Body of pancreas (tissue), 4 donors: ENCODE measurements at regions not wholly inside any gene's neighbourhood (a gene's known extent, or its start where the extent isn't known, plus 50 kb on each side); places are given as distances from the start of the nearest gene placed in this dataset.
"Not testable (repeated sequence)": the region's sequence is repeated elsewhere in the genome, so short reads cannot be mapped to it uniquely, and the experiment has no call there.

Experiments used
- ATAC-seq: fragments of 150-250 bp; one replicate; pipeline ENCODE4 v1.9.1; 2016
- DNase-seq, 4 donors: peaks; one replicate each; pipeline ENCODE4 v3.0.0-alpha.2; 2019
- H3K27ac ChIP-seq, 4 donors: fragments of 200-600 bp; sonication (generic); 1 replicate in 3 of 4; 2 replicates in 1 of 4; pipeline versions ENCODE4 v1.5.1 to v1.6.1; 2016 to 2019; ENCODE audit warnings: mild to moderate bottlenecking in 1 of 4, mixed read lengths in 1 of 4, moderate library complexity in 1 of 4
- H3K27me3 ChIP-seq, 2 donors: fragments of 200-600 bp; sonication (generic); one replicate each; pipeline ENCODE4 v1.6.0; 2016; ENCODE audit warnings: mild to moderate bottlenecking in 1 of 2
- H3K36me3 ChIP-seq, 2 donors: fragments of 200-600 bp; sonication (generic); replicated peaks in 1 of 2; 2 replicates each; pipeline ENCODE4 v1.5.1; 2016; ENCODE audit warnings: low read depth in 2 of 2; ENCODE audit not compliant: insufficient read depth in 1 of 2
- H3K4me1 ChIP-seq: fragments of 200-600 bp; sonication (generic); one replicate; pipeline ENCODE4 v1.6.0; 2016
- H3K4me3 ChIP-seq, 2 donors: fragments of 200-600 bp; sonication (generic); 1 replicate in 1 of 2; 2 replicates in 1 of 2; pipeline ENCODE4 v1.5.1; 2016 to 2019
- H3K9me3 ChIP-seq, 3 donors: fragments of 200-600 bp; sonication (generic); 1 replicate in 2 of 3; 2 replicates in 1 of 3; pipeline ENCODE4 v1.5.1; 2016
- POLR2A ChIP-seq, 3 donors: fragments of 450-650 bp; IDR thresholded peaks; one replicate each; pipeline ENCODE4 v1.6.1; 2016; ENCODE audit warnings: antibody characterized with exemption in 3 of 3, mild to moderate bottlenecking in 2 of 3
- WGBS, 2 donors: methylation state at CpG; one replicate each; pipeline ENCODE4 v1.1.5; 2017; 5-methylcytosine and 5-hydroxymethylcytosine counted together
- intact Hi-C: fragments of 100-400 bp; cut with DNase I; formaldehyde crosslinking; loops from one replicate; pipeline ENCODE4 v1.15.1; 2023
- TF ChIP-seq, protein P1 (sequence below), 7 experiments: fragments of 450-650 bp in 4 of 7; fragments of 200-600 bp in 3 of 7; sonication (generic) in 3 of 7; IDR thresholded peaks; one replicate each; pipeline ENCODE4 v1.5.1; 2016 to 2019; ENCODE audit warnings: antibody characterized with exemption in 7 of 7

DNA sequence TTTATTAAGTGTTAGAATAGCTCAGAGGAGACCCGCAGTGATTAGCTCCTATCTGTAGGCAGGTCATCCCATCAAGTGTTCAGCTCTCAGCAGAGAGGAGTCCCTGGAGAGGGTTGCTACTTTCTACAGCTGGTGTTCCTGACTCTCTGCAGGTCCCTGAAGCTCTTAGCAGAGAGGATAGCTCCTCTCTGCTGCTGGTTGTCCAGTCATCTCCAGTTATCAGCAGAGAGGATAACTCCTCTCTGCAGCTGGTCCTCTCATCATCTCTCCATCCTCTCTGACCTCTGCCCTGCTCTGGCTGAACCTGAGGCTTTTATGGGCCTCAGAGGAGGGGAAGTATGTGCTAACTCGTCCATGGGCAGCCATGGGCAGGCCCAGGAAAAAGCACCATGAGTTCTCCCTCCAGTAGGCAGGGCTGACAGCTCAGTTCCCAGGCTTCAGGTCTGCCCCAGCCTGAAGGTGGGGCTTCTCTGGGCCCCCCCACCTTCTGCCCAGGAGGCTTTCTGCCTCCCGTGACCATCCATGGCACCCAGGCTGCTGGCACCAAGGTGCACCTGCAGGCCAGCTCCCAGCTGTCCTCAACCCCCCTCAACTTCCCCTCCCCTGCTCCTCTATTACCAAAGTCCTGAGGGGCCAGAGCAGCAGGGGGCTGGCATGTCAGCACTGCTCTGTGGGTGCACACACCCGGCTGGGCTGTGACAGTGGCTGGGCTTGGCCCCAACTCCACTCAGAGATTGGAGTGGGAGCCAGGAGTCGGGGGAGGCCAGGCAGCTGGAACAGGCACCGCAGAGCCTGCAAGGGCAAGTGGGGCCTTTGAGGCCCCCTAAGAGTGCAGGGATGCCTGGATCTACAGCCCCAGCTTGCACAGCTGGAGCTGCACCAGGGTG, 98.9 kb upstream of the FRMD4B start:
- DNase-seq (no peak), ATAC-seq (no peak)
- Histone ChIP-seq H3K27ac (no peak overlapping the region), H3K4me1 (peaks cover 3% of the 10 kb centered on the region), H3K36me3 (no peaks in the 10 kb centered on the region), H3K4me3 (no peak overlapping the region), H3K9me3 (no peaks in the 10 kb centered on the region), H3K27me3 (no peaks in the 10 kb centered on the region)
- TF ChIP-seq, protein P1, sequence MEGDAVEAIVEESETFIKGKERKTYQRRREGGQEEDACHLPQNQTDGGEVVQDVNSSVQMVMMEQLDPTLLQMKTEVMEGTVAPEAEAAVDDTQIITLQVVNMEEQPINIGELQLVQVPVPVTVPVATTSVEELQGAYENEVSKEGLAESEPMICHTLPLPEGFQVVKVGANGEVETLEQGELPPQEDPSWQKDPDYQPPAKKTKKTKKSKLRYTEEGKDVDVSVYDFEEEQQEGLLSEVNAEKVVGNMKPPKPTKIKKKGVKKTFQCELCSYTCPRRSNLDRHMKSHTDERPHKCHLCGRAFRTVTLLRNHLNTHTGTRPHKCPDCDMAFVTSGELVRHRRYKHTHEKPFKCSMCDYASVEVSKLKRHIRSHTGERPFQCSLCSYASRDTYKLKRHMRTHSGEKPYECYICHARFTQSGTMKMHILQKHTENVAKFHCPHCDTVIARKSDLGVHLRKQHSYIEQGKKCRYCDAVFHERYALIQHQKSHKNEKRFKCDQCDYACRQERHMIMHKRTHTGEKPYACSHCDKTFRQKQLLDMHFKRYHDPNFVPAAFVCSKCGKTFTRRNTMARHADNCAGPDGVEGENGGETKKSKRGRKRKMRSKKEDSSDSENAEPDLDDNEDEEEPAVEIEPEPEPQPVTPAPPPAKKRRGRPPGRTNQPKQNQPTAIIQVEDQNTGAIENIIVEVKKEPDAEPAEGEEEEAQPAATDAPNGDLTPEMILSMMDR (IDR thresholded peaks at IDR 0.05), result no peak
- intact Hi-C loops, result no loop called here
- 47 to 71% methylated on average over 2 to 6 of the region's 6 CpGs for WGBS, 2 donors

DNA sequence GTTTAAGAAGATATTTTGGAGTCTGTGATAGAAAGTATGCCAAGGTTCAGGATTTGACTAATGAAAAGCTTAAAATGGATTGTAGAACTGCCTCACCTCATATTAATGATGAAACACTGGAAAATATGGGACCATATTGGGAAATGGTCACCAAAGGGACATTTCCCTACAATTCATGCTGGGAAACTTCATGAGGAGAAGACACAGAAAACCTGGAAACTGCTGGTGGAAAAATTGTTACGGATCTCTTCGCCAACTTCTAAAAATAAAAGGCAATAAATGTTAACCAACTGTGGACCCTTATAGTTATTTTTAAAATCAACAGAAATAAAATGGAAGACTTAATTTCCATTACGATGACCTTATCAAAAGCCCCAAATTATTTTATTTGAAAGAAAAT, 97.6 kb upstream of the FRMD4B start:
- TF ChIP-seq POLR2A (IDR thresholded peaks at IDR 0.05), result no peak
- TF ChIP-seq, protein P1 (IDR thresholded peaks at IDR 0.05), result no peak
- H3K4me3 ChIP-seq, result no peak overlapping the region
- ATAC-seq (no peak), DNase-seq (no peak)
- H3K27me3 ChIP-seq, result no peaks in the 10 kb centered on the region
- H3K27ac ChIP-seq, result no peak overlapping the region
- H3K4me1 ChIP-seq, result peaks cover 3% of the 10 kb centered on the region
- no peaks in the 10 kb centered on the region for H3K9me3 ChIP-seq
- intact Hi-C loops, result no loop called here
- no peaks in the 10 kb centered on the region for H3K36me3 ChIP-seq
- WGBS, 2 donors, result 83 to 89% methylated on average over 3 of the region's 3 CpGs

DNA sequence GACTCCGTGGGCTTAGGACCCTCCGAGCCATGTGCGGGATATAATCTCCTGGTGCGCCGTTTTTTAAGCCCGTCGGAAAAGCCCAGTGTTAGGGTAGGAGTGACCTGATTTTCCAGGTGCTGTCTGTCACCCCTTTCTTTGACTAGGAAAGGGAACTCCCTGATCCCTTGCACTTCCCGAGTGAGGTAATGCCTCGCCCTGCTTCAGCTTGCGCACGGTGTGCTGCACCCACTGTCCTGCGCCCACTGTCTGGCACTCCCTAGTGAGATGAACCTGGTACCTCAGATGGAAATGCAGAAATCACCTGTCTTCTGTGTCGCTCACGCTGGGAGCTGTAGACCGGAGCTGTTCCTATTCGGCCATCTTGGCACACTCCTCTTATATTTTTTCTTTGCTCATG, 95.1 kb upstream of the FRMD4B start:
- H3K9me3 ChIP-seq, H3K4me3 ChIP-seq, H3K4me1 ChIP-seq, H3K27ac ChIP-seq, intact Hi-C loops, H3K27me3 ChIP-seq, H3K36me3 ChIP-seq, DNase-seq, ATAC-seq: not testable (repeated sequence)
- 86 to 90% methylated on average over 15 to 16 of the region's 16 CpGs for WGBS, 2 donors

DNA sequence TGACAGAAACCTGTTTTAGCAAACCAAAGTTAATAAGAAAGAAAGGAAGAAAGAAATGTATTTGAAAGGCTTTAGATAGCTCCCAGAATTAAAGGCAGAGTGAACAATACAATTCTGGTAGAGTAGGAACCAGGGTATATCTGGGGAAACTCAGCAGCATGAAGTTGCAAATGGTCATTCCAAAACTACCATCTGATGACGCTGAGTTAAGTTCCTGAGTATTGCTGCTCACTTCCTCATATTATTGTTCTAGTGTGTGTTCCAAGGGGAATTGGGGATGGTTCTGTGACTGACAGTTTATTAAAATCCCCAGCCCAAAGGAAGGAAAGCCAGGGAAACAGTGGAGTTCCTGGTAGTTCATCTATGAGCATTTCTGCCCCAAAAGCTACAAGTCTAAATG, 88.3 kb upstream of the FRMD4B start:
- H3K4me1 ChIP-seq, result no peaks in the 10 kb centered on the region
- H3K36me3 ChIP-seq, result no peaks in the 10 kb centered on the region
- WGBS, 2 donors, result 60 to 76% methylated on average over 1 of the region's 1 CpG
- no peaks in the 10 kb centered on the region for H3K27me3 ChIP-seq
- no peak overlapping the region for H3K27ac ChIP-seq
- no peak overlapping the region for H3K4me3 ChIP-seq
- ATAC-seq (no peak), DNase-seq (no peak)
- intact Hi-C loops, result no loop called here
- H3K9me3 ChIP-seq, result no peaks in the 10 kb centered on the region
- TF ChIP-seq, protein P1 (IDR thresholded peaks at IDR 0.05), result no peak
- no peak for TF ChIP-seq POLR2A (IDR thresholded peaks at IDR 0.05)

DNA sequence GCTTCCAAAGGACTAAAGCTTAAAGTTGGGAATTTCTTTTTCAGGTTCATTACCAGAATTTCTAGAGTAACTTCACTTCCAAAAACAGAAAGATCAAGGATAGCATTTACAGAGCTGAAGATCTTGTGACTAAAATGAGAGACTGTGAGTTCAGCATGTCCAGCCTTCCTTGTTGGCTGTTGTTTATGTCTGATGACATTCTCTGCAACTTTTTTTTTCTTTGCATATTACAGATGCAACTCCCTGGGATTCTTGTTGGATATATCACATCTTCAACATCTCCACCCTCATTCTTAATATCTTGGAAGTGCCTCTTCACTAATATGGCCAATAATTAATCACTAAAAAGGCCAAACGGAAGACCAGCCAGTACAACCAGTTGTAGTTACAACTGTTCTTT, 86.2 kb upstream of the FRMD4B start:
- no peaks in the 10 kb centered on the region for H3K36me3 ChIP-seq
- H3K27ac ChIP-seq, result no peak overlapping the region
- intact Hi-C loops, result no loop called here
- H3K27me3 ChIP-seq, result no peaks in the 10 kb centered on the region
- WGBS, 2 donors, result 72 to 86% methylated on average over 1 of the region's 1 CpG
- no peaks in the 10 kb centered on the region for H3K9me3 ChIP-seq
- no peaks in the 10 kb centered on the region for H3K4me1 ChIP-seq
- TF ChIP-seq, protein P1 (IDR thresholded peaks at IDR 0.05), result no peak
- no peak for TF ChIP-seq POLR2A (IDR thresholded peaks at IDR 0.05)
- ATAC-seq, result no peak
- no peak overlapping the region for H3K4me3 ChIP-seq
- no peak for DNase-seq
